G401 (cell line): ENCODE measurements at regions not wholly inside any gene's neighbourhood (a gene's known extent, or its start where the extent isn't known, plus 50 kb on each side); places are given as distances from the start of the nearest gene placed in this dataset.
A peak's percentile ranks its signal among the peaks of the same experiment; 100 is the strongest.
"Not testable (repeated sequence)": the region's sequence is repeated elsewhere in the genome, so short reads cannot be mapped to it uniquely, and the experiment has no call there.

Experiments used
- DNase-seq: peaks from one replicate; pipeline ENCODE4 v3.0.0-alpha.2; 2015; ENCODE audit warnings: low spot score
- in situ Hi-C: cut with HindIII; loops from 2 replicates; pipeline ENCODE4 v1.10.0; 2016; ENCODE audit warnings: low sequenced_read_pairs, mixed read lengths

- DNase-seq: peak; percentile 4
Measured at GRCh38 chr20:4335722-4336121, 86.6 kb upstream of the ADRA1D start.

GRCh38 chr20:4332121-4332860 is 83.2 kb upstream of the ADRA1D start:
- DNase-seq: peak; percentile 81
- in situ Hi-C loops: no loop called here

More at GRCh38 chr20:4335722-4336121, 86.6 kb upstream of the ADRA1D start:
- in situ Hi-C loops: no loop called here

GRCh38 chr20:4330011-4330410 is 80.9 kb upstream of the ADRA1D start:
- in situ Hi-C loops: no loop called here
- DNase-seq: no peak

- DNase-seq: peak; percentile 7
- in situ Hi-C loops: no loop called here
Measured at GRCh38 chr20:4329232-4329631, 80.1 kb upstream of the ADRA1D start.

GRCh38 chr20:4328541-4328940 is 79.5 kb upstream of the ADRA1D start:
- DNase-seq: no peak
- in situ Hi-C loops: no loop called here

- in situ Hi-C loops: no loop called here
- DNase-seq: no peak
Measured at GRCh38 chr20:4327956-4328355, 78.9 kb upstream of the ADRA1D start.

- no peak for DNase-seq
- in situ Hi-C loops: no loop called here
Measured at GRCh38 chr20:4326195-4327065, 77.3 kb upstream of the ADRA1D start.

- in situ Hi-C loops: no loop called here
Measured at GRCh38 chr20:4325548-4326187, 76.6 kb upstream of the ADRA1D start.

GRCh38 chr20:4324611-4325243 is 75.6 kb upstream of the ADRA1D start:
- in situ Hi-C loops: no loop called here

More at GRCh38 chr20:4325548-4326187, 76.6 kb upstream of the ADRA1D start:
- no peak for DNase-seq

GRCh38 chr20:4322499-4322898 is 73.4 kb upstream of the ADRA1D start:
- in situ Hi-C loops: no loop called here

More at GRCh38 chr20:4324611-4325243, 75.6 kb upstream of the ADRA1D start:
- no peak for DNase-seq

GRCh38 chr20:4320291-4320690 is 71.2 kb upstream of the ADRA1D start:
- in situ Hi-C loops: no loop called here
- no peak for DNase-seq

More at GRCh38 chr20:4322499-4322898, 73.4 kb upstream of the ADRA1D start:
- no peak for DNase-seq

GRCh38 chr20:4318891-4319290 is 69.8 kb upstream of the ADRA1D start:
- in situ Hi-C loops: no loop called here
- DNase-seq: no peak

GRCh38 chr20:4310616-4311015 is 61.5 kb upstream of the ADRA1D start:
- not testable (repeated sequence) for DNase-seq

GRCh38 chr20:4306206-4306605 is 57.1 kb upstream of the ADRA1D start:
- in situ Hi-C loops: no loop called here
- DNase-seq: peak; percentile 12

More at GRCh38 chr20:4310616-4311015, 61.5 kb upstream of the ADRA1D start:
- in situ Hi-C loops: not testable (repeated sequence)

GRCh38 chr20:4305091-4305490 is 56.0 kb upstream of the ADRA1D start:
- in situ Hi-C loops: no loop called here
- no peak for DNase-seq

- DNase-seq: no peak
- in situ Hi-C loops: no loop called here
Measured at GRCh38 chr20:4304601-4305000, 55.5 kb upstream of the ADRA1D start.

GRCh38 chr20:4303136-4303535 is 54.0 kb upstream of the ADRA1D start:
- in situ Hi-C loops: no loop called here
- no peak for DNase-seq

- in situ Hi-C loops: no loop called here
- peak; percentile 60 for DNase-seq
Measured at GRCh38 chr20:4300921-4301320, 51.8 kb upstream of the ADRA1D start.

- in situ Hi-C loops: no loop called here
- no peak for DNase-seq
Measured at GRCh38 chr20:4300401-4300800, 51.3 kb upstream of the ADRA1D start.
